ENCODE measurements at regions not wholly inside any gene's neighbourhood (a gene's known extent, or its start where the extent isn't known, plus 50 kb on each side); places are given as distances from the start of the nearest gene placed in this dataset.

- H3K27ac ChIP-seq: no peak overlapping the region
- no peak for ATAC-seq
- no peaks in the 10 kb centered on the region for H3K36me3 ChIP-seq
- no peak overlapping the region for H3K4me3 ChIP-seq
- H3K4me1 ChIP-seq: no peaks in the 10 kb centered on the region
- no peaks in the 10 kb centered on the region for H3K9me3 ChIP-seq
- H3K27me3 ChIP-seq: no peaks in the 10 kb centered on the region
- DNase-seq: no peak
- intact Hi-C loops (cut with DNase I): no loop called here
- no peak for TF ChIP-seq CTCF (IDR thresholded peaks at IDR 0.05)
Observed at GRCh38 chr2:19841918-19842693, 59.7 kb downstream of the TTC32 start.

DNA sequence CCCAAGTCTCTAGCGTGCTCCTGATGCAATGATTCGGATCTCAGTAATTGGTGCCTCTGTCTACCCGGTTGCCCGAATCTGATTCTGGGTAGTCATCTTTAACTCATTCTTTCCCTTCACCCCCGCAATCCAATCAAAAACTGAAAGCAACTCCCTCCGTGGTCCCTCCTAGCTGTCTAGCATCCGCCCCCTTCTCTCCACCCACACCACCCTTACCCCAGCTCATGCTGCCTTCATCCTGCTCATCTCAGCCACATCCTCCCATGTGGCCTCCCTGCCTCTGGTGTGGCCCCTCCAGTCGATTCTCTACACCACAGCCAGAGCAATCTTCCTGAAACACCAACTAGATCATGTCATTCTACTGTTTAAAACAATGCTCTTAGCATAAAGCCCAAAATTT, 62.3 kb downstream of the TTC32 start:
- Histone ChIP-seq H3K36me3 (no peaks in the 10 kb centered on the region), H3K4me1 (no peaks in the 10 kb centered on the region), H3K9me3 (no peaks in the 10 kb centered on the region), H3K4me3 (no peak overlapping the region), H3K27me3 (no peaks in the 10 kb centered on the region), H3K27ac (no peak overlapping the region)
- DNase-seq (no peak), ATAC-seq (no peak)
- TF ChIP-seq CTCF (IDR thresholded peaks at IDR 0.05): no peak
- intact Hi-C loops (cut with DNase I): no loop called here

DNA sequence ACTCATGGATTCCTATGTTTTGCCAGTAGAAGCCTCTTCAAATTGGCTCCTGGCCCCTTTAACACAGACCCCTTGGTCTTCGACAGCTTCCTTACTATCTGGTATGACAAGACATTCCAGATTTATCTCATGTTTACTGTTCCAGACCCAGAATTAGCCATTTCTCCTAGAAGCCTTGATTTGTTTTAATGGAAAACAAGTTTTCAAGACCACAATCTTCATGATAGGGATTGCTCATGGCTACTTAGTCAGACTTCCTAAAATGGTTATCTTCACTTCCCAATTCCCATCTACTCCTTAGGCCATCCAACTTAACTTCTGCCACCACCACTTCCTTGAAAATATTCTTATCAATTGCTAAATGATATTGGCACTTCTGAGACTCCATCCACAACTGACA, 63.2 kb downstream of the TTC32 start:
- H3K4me1 ChIP-seq: no peaks in the 10 kb centered on the region
- H3K4me3 ChIP-seq: no peak overlapping the region
- no peak for TF ChIP-seq CTCF (IDR thresholded peaks at IDR 0.05)
- DNase-seq: no peak
- H3K27me3 ChIP-seq: no peaks in the 10 kb centered on the region
- no peaks in the 10 kb centered on the region for H3K36me3 ChIP-seq
- no peaks in the 10 kb centered on the region for H3K9me3 ChIP-seq
- H3K27ac ChIP-seq: no peak overlapping the region
- no peak for ATAC-seq
- intact Hi-C loops (cut with DNase I): no loop called here

DNA sequence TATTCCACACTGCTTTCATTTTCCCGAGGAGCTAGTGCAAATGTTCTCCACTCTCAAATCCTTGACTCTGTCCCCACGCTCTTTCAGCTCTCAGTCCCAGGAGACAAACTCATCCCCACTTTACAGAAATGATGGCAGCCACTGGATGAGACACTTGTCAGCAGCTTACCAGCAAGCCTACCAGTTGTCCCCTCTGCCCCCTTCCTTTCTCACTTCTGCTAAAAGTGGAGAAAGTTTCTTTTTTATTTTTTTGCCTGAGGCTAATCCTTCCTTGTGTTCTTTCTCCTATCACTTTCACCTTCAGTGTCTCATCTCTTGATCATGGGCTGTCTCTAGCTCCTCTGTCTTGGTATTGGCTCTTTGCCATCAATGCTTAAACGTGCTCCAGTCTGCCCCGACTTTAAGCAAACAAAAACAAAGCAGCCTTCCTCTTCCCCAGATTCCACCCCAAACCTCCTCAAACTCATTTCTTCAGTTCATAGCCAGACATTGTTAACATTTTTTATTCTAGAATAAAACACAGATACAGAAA, 64.5 kb downstream of the TTC32 start:
- H3K4me3 ChIP-seq: no peak overlapping the region
- no peaks in the 10 kb centered on the region for H3K27me3 ChIP-seq
- no peak for DNase-seq
- intact Hi-C loops (cut with DNase I): no loop called here
- H3K36me3 ChIP-seq: no peaks in the 10 kb centered on the region
- no peaks in the 10 kb centered on the region for H3K4me1 ChIP-seq
- ATAC-seq: no peak
- no peak for TF ChIP-seq CTCF (IDR thresholded peaks at IDR 0.05)
- H3K27ac ChIP-seq: no peak overlapping the region
- no peaks in the 10 kb centered on the region for H3K9me3 ChIP-seq

DNA sequence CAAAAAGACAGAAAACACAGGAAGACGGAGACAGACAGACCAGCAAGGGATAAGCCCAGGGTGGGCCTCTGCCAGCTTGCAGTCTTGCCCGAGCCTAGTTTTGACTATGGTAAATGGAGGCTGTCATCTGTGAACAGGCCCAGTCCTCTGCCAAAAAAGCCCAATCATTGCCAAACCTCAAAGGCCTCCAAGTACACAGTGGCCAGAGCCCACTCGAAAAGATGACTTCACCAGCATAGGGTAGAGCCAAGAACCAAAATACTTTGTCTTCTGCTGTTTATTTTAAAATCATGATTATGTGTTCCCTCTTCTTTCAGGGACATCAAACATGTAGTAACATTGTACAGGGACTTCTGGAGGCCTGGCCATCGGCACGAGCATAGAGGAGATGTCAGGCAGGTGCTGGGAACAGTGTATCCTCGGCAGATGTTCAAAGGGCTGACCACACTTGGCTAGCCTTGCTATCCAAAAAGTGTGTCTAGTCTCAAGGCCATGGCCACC, 66.0 kb downstream of the TTC32 start:
- no peak for ATAC-seq

More for the DNA sequence above, 66.0 kb downstream of the TTC32 start:
- Histone ChIP-seq H3K36me3 (no peaks in the 10 kb centered on the region), H3K4me3 (no peak overlapping the region), H3K4me1 (no peaks in the 10 kb centered on the region), H3K9me3 (no peaks in the 10 kb centered on the region), H3K27me3 (no peaks in the 10 kb centered on the region), H3K27ac (no peak overlapping the region)
- TF ChIP-seq CTCF (IDR thresholded peaks at IDR 0.05): no peak
- no peak for DNase-seq
- intact Hi-C loops (cut with DNase I): no loop called here

Data from left lung (tissue), 4 donors.